Activated T-cell treated with anti-CD3 and anti-CD28 coated beads for 1 hour (primary cell): ENCODE measurements at regions not wholly inside any gene's neighbourhood (a gene's known extent, or its start where the extent isn't known, plus 50 kb on each side); places are given as distances from the start of the nearest gene placed in this dataset.
A peak's percentile ranks its signal among the peaks of the same experiment; 100 is the strongest.

Experiments used
- DNase-seq: peaks from one replicate; pipeline ENCODE4 v3.0.0-alpha.2; 2020; ENCODE audit warnings: low read depth

DNA sequence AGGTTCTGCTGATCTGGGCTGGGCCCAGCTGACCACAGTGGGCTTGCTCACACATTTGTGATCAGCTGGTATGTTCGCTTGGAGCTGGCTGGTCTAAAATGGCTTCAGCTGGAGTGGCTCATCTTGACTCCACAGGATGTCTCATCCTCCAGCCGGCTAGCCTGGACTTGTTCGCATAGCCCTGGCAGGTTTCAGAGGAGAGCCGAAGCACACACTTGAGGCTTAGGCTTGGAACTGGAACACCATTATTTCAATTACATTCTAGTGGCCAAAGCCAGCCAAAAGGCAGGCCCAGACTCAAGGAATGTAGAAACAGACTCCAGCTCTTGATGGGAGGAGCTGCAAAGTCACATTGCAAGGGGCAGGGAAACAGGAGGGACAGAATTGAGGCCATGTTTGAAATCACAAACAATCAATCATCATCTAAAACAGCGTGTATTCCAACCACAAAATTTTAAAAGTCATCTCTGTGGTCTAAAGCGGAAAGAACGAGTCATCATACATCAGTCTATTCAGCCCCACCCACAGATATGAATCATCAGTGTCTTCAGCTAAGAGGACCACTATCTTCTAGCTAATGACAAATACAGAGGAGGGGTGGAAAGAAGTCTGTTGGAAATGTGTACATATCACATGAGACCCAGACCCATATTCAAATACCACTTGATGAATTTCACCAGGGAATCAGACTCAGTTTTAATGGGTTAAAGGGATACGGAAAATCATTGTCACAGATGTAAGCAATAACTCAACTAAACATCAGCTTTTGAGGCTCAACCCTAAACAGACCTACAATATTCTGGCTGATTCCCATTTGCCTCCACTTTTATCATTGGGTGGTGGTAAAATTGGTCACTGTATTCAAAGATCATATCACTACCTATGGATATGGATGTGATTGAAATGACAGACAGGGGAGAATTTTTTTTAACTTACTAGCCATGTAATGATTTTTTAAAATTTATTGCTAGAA, 139.0 kb upstream of the MKLN1 start:
- peak; percentile 16 for DNase-seq

DNA sequence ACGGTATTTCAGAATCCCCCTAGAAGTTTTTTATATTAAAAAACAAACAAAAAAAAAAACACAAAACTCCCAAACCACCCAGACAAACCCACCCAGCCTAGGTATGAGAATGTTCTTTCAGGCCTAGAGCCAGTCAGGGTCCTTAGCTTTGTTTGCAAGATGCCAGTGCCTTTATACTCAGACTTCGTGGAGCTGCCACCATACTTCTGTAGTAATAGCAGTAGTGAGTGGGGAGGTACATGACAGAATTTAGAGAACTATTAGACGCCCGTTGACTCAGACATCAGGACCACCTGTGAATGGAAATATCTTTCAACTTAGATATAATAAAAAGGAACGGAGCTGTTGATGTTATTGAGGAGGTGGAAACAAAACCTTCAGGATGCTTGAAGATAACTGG, 138.2 kb upstream of the MKLN1 start:
- DNase-seq: no peak

DNA sequence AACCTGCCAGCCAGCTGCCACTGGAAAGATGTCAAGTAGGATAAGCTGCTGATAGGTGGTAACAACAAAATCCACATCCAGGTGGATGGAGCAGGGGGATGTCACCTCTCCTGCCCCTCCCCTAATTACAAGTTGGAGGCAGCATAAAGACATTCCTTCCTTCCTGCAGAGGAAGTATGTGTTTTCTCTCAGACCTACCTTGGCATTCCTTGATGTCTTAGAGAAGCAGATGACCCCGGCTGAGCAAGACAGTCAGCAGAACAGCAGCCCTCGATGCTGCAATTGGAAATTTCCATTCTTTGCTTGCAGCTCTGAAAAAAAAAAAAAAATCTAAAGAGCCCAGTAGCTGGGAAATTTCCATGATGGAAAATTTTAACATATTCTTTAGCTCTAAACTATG, 137.5 kb upstream of the MKLN1 start:
- DNase-seq: no peak

DNA sequence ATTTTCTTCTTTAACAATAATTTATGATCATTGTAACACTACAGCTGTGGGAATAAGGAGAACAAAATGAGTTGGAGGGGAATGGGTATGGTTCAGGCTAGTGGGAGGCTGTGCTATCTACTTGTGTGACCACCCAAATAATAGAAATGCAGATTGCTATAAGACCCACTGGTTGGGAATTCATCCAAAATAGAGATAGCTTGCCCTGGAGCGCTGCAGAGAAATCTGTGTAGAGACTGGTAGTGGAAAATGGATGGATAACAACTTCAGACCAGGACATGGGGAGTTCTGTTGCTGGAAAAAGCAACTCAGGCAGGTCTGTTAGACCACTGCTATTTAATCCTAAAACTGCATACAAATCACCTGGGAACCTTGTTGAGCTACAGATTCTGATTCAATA, 137.1 kb upstream of the MKLN1 start:
- DNase-seq: no peak

DNA sequence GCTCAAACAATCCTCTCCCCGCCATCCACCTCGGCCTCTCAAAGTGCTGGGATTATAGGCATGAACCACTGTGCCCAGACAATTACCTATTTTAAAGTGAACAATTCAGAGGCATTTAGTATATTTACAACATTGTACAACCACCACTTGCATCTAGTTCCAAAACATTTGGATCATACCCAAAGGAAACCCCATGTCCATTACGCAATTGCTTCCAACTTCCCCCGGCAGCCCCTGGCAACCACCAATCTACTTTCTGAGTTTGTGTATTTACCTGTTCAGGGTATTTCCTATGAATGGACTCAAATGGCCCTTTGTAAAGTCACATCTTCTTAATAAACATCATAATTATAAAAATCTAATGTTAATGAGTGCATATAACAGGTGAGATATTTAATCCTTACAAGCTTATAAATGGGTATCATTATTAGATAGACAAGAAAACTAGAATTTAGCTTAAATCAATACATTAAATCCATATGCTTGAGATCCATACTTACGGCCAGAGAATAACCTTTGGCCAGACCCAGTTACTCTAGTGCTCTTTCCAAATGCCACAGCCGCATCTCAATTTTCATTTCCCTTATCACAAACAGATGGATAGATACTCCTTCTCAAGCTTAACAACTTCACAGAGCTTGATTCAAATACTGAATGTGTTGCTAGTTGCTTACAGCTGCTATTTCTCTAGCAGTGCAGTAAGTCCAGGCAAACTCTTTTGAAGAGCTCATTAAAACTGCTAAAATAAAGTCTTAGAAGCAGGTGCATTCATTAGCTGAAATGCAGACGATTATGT, 133.4 kb upstream of the MKLN1 start:
- DNase-seq: no peak

DNA sequence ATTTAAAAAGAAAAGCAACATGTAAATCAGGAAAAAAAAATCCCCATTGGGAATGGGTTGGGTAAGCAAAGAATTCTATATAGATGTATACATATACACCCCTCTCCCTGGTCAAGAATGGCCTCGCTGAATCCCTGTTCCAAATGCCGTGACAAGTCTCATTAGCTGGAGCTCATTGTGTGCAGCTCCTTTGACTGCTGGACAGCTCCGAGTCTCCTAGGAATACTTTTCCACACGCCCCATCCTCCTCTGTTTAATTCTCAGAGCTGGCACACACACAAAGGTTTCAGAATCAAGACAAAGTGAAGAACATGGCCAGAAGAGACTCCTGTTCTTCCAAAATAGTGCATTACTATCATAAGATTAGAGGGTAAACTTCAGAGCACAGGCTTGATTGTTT, 130.9 kb upstream of the MKLN1 start:
- DNase-seq: no peak

DNA sequence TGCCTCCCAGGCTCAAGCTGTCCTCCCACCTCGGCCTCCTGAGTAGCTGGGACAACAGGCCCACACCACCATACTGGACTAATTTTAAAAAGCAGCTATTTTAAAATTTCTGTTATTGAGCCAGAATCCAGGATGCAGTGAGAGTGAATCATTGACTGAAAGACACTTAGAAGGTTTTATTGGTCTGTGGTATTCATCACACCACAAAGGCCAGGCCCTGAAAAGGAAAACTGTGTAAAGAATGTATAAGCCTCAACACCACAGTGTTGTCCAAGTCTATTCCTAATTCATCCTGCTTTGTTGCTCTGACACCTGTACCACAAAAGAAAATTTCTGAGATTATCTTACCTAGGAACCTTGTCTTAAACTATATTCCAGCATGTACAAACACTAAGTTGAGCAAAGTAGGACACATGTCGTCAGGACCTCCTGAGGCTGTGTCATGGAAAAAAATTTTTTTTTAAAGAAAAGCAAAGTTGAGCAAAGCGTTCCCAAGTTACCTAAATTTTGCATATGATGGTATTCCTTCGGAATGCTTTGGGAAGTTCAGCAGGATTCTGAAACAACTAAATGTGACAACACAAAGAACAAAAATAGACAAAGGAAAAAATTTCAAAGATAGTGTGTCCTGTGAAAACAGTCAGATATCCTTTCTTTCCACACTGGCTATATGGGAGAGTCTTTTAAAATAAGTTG, 129.6 kb upstream of the MKLN1 start:
- DNase-seq: no peak

DNA sequence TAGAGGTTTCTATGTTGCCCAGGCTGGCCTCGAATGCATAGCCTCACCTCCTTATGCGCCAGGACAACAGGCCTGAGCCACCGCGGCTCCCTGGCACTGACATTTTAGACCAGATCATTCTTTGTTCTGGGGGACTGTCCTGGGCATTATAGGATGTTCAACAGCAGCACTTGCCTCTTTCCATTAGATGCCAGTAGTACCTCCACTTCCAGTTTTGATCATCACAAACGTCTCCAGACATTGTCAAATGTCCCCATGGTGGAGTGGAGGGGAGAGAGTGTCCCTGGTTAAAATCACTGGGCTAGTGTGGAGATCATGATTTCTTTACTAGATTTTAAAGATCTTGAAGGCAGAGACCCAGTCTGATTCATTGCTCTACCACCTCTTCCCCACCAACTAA, 125.2 kb upstream of the MKLN1 start:
- DNase-seq: no peak

DNA sequence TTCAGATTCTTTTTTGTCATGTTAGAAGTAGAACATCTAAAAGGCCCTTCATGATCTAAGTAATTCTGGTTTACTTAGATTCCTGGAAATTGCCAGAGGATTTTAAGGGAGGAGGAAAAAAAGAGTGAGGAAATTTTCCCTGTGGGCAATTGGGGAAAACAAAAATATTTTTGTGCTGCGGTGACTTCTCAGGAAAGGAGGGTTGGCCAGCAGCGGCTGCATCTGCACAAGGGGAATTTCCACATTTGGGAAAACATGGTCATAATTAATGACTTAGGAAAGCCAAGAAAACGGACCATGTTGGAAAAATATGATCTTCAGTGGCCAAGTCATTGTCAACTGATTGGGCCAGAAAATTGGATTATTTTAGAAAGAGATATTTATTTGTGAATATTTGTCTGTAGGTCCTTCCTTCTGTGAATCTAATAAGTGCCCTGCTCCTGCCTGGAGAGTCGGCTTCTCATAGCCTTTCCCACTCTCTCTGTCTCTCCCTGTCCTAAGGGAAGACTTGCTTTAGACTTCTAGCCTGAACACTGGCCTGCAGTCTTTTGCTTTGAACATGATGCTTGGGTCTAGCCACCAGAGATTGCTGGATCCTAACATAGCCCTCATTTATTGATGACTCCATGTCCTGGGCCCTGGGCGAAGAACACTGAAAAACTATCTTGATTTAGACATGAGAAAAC, 124.2 kb upstream of the MKLN1 start:
- DNase-seq: no peak

DNA sequence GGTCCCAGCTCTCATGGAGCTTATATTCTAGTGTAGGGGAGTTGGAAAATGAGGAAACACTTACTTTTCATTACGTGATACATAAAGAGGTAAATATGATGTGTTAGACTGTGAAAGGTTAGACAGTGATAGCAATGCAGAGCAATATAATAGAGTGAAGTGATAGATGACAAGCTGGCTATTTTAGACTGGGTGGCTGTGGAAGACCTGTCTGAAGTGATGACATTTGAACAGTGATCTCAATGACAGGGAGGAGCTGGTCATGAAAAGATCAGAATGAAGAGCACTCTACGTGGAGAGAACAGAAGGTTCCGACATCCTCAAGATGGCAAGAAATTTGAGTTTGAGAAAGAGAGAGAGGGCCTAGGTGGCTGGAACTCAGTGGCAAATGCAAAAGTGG, 118.9 kb upstream of the MKLN1 start:
- no peak for DNase-seq

DNA sequence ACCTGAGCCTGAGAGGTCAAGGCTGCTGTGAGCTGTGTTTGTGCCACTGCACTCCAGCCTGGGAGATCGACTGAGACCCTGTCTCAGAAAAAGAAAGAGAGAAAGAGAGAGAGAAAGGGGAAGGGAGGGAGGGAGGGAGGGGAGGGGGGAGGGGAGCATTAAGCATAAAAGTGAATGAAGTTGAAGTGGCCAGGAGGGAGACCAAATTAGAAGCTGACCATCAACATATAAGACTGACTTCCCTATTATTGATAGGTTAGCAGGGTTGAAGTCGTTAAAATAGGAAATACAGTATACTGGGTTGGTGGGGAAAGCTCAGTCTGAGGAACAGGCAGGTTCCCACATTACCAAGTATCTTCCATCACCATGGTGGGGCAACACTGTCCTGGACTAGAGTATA, 117.1 kb upstream of the MKLN1 start:
- DNase-seq: no peak

DNA sequence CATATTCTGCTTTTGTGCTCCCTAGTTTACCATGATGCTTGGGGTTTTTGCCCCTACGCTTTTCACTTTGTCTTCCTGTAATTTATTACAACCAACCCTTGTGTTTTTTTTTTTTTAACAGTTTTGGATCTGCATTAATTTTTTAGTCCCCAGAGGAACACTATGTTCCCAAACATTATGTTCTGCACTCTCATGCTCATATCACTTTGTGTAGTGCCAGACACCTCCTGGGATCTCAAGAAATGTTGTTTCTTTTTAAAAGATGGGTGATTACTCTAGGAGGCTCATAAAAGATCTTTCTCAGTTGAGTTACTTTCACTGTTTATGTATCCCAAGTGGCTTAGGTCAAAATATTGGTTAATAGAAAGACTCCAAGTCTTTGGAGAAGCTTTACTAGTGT, 116.2 kb upstream of the MKLN1 start:
- no peak for DNase-seq

DNA sequence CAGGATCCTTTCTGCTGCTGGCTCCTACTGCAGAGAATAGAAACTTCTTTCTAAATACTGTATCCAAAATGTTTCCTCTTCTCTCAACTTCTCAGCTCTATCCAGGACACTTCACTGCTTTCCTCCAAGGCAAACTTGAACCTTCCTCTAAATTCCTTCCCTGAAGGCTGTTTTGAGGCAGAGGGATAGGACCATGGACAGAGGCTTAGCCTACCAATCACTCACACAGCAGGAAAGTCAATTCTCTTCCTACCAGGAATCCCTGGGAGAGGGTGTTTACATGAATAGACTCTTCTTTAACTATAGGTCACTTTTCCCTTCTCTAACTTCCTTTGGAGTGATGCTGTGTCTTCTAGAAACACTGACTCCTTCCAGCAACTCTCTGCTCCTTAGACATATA, 115.6 kb upstream of the MKLN1 start:
- DNase-seq: no peak

DNA sequence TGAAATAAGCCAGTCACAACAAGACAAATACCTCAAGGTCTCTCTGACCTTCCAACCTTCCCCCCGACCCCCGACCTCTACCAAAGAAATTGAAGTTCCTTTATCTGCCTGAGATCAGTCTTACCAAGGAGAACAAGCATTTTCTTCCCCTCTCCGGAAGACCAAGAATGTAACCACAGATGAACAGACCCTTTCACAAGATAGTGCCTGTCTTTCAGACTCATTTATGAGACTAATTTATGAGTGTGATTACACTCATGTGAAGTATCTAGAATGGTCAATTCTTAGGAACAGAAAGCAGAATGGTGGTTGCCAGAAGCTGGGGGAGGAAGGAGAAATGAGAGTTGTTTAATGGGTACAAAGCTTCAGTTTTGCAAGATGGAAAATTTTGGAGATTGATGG, 108.9 kb upstream of the MKLN1 start:
- DNase-seq: no peak

DNA sequence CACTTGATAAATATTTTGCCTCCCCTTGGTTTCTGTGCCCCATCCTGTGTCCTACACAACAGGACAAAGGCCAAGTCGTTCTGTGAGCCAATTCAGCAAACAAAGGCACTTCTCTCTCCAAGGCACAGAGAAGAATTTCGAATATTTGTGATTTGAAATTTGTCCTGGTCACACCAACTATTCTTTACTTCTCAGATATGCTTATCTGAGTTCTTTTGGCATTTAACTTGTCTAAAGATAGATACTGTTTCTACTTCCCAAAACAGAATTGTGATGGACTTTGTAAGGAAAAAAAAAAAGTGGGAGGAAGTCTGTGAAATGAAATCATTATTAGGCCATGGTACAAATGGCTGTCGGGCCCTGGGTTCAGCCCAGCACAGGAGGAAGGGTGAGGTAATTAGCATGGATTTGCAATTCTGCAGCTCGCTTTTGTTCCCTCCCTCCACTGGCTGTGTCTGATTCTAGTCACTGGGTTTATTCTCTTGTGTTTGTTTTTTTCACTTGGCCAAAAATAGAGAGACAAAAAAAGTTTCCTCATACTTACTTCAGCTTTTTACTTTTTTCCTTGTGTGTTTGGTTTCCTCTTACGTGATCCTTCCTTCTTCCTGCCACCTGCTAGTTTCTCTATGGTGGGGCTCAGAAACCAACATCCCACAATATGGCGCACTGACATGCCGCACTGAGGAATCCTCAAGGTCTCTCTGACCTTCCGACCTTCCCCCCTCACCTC, 108.2 kb upstream of the MKLN1 start:
- DNase-seq: no peak

DNA sequence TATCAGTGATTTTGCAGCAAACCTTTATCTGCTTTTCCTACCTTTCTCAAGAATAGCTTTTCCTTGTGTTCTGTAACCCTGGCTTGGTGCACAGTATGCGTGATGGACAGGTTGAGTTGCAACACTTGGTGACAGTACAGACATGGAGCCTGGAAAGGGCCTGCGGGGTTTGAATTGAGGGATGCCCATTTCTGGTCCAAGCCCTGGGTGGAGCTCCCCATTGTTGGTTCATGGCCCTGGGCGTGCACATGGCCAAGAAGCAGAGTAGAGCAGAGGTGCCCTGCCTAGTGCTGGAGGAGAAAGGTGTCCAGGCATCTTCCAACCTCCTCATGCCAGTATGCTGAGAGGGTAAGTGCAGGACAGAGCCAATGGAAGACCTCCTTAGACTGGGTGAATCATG, 106.6 kb upstream of the MKLN1 start:
- no peak for DNase-seq

DNA sequence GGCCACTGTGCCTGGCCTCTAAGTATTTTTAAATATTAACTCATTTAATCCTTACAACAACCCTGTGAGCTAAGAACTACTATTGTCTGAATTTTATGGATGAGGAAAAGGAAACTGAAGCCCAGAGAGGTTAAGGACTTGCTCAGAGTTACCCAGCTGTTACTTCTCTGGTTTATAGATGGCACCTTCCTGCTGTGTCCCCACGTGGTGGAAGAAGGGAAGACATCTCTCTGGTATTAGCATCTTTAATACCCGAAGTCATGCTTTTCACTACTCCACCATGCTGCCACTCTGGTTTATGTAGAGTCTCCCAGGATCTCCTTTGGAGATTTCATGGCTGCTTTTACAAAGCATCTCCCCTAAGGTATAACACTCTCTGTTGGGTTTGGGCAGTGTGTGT, 105.5 kb upstream of the MKLN1 start:
- no peak for DNase-seq

DNA sequence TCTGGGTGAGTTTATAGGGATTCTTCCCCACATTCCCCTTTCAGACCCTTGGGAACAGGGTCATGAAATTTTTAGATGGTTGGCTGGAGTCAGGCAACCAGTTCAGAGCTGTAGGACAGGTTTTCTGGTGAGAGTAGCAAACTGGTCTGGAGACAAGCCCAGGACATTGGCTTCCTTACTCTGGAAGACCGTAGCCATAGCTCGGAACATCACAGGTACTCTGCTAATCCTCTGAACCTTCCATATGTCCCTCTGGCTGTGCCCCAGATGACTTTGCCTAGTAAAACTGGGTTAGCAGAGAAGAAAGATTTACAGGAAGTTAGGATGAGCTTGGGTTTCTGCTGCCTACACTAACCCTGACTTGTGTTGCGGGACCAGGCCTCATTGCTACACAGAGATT, 104.5 kb upstream of the MKLN1 start:
- DNase-seq: no peak

DNA sequence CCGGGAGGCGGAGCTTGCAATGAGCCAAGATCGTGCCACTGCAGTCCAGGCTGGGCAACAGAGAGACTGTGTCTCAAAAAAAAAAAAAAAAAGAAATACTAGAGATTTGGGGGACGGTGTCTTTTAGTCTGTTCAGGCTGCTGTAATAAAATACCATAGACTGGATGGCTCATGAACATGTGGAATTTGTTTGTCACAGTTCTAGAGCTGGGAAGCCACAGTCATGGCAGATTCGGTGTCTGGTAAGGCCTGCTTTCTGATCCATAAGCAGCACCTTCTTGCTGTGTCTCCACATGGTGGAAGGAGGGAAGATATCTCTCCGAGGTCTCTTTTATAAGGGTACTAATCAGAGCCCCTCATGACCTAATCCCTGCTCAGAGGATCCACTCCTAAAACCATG, 102.7 kb upstream of the MKLN1 start:
- DNase-seq: no peak

DNA sequence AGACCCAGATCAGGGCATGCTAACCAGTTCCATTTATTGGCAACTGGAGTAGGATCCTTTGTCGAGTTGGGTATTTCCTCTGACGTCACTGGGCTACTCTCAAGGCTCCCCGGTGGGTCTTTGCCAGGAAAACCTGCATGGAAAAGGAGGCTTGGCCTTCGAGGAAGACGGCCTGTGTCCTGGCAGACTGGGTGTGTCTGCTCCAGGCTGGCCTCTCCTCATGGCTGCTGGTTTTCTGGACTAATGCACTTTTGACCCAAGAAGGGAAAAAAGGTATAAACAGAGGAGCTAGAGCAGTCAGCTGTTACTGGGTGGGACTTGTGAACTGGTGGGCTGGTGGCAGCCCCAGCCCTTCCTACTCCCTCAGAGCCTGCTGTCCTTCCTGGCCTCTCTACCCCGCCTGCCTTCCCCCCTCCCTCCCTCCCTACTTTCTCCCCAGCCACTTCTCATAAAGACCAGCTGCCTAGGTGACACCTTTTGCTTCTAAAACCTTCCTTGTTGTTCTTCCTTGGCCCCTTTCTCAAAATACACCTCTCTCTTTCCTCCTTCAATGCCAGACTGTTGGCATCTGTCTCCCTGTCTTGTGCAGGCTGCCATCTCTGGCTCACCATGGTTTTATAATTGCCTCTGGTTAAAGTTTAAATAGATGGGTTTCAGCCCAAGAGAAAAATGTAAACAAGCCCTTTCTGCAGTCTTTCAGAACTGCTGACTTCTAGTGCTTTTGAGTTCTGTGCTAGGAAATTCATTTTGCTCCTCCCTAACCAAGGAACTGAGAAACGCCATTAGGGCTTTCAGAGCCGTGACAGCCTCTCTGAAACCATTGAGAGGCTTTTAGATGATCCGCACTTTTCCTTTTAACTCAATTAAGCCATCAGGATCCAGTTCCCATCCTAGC, 101.8 kb upstream of the MKLN1 start:
- DNase-seq: no peak

DNA sequence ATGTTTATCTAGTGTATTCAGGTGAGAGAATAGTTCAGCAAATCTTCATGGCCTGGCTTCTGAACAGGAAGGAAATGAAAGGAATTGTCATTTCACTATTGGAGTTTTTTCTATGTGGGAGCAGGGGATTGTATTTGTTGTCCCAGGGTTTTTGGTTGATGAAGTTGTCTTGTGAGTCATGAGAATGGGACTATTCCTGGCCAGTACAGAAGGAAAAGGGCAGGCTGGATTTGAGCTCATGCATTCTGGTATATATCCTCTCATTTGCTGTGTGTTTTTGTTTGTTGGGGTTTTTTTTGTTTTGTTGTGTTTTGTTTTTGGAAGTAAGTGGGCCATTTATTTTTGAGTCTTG, 101.2 kb upstream of the MKLN1 start:
- DNase-seq: no peak
